Transverse colon (tissue), 3 donors: ENCODE measurements at regions not wholly inside any gene's neighbourhood (a gene's known extent, or its start where the extent isn't known, plus 50 kb on each side); places are given as distances from the start of the nearest gene placed in this dataset.

ENCODE experiments used
- CTCF ChIP-seq, 5 experiments: fragments of 200-600 bp in 3 of 5; fragments of 450-650 bp in 2 of 5; sonication (generic) in 3 of 5; IDR thresholded peaks; 1 replicate in 2 of 5; 2 replicates in 3 of 5; pipeline ENCODE4 v1.5.1; 2016 to 2017; ENCODE audit warnings: antibody characterized with exemption in 5 of 5, inconsistent platforms in 3 of 5, mild to moderate bottlenecking in 2 of 5, moderate library complexity in 1 of 5
- POLR2A ChIP-seq: fragments of 450-650 bp; IDR thresholded peaks from one replicate; pipeline ENCODE4 v1.6.1; 2016; ENCODE audit warnings: antibody characterized with exemption, mild to moderate bottlenecking, moderate library complexity

GRCh38 chr2:194289712-194290346, 1367.2 kb upstream of the SLC39A10 start:
- TF ChIP-seq POLR2A: no peak
- no peak for TF ChIP-seq CTCF (IDR thresholded peaks at IDR 0.05)
